ENCODE measurements at regions not wholly inside any gene's neighbourhood (a gene's known extent, or its start where the extent isn't known, plus 50 kb on each side); places are given as distances from the start of the nearest gene placed in this dataset.

DNA sequence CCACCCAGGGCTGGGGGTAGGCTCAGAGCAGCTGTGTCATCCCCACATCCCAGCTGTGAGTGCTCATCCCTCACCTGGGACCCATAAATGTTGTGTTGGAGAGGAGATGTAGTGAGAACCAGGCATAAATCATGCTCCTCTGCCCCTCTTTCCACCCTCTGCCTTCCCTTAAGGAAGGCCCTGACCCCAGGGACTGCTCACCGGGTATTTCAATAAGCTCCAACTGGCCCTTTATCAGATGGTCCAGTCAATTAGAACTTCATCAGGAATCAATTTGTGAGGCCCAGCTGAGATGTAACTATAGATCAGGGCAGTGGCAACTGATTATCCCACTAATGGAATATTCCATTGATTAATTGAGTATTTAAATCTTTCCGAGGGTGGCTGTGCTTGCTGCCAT is 50.8 kb upstream of the NTRK3 start:
- no peak for DNase-seq
- no peak overlapping the region for H3K23ac ChIP-seq (ENCODE audit: insufficient read length, low read depth, low read length)
- H3K9me3 ChIP-seq (ENCODE audit: control insufficient read depth, low read depth, low read length) = no peaks in the 10 kb centered on the region
- no peaks in the 10 kb centered on the region for H3K23me2 ChIP-seq (ENCODE audit: insufficient read length, low read depth, low read length, poor library complexity, severe bottlenecking)
- H4K91ac ChIP-seq (ENCODE audit: insufficient read length, low read depth, low read length) = no peak overlapping the region
- WGBS (ENCODE audit: extremely low coverage, insufficient read length, low lambda C conversion rate) = no CpG with 5 or more reads among the region's 2 CpGs
- no peak overlapping the region for H3K4ac ChIP-seq (ENCODE audit: low read depth, low read length)
- H3K4me2 ChIP-seq (ENCODE audit: insufficient read depth, insufficient read length, low read length) = no peak overlapping the region
- H3K79me2 ChIP-seq (ENCODE audit: insufficient read depth, low read length) = no peaks in the 10 kb centered on the region
- no peaks in the 10 kb centered on the region for H3K4me1 ChIP-seq (ENCODE audit: insufficient read depth, low read length)
- TF ChIP-seq, protein P1, sequence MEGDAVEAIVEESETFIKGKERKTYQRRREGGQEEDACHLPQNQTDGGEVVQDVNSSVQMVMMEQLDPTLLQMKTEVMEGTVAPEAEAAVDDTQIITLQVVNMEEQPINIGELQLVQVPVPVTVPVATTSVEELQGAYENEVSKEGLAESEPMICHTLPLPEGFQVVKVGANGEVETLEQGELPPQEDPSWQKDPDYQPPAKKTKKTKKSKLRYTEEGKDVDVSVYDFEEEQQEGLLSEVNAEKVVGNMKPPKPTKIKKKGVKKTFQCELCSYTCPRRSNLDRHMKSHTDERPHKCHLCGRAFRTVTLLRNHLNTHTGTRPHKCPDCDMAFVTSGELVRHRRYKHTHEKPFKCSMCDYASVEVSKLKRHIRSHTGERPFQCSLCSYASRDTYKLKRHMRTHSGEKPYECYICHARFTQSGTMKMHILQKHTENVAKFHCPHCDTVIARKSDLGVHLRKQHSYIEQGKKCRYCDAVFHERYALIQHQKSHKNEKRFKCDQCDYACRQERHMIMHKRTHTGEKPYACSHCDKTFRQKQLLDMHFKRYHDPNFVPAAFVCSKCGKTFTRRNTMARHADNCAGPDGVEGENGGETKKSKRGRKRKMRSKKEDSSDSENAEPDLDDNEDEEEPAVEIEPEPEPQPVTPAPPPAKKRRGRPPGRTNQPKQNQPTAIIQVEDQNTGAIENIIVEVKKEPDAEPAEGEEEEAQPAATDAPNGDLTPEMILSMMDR (conservative IDR thresholded peaks at IDR 0.05) = no peak
- Mint-ChIP-seq H3K27ac (no peak overlapping the region), H3K4me1 (0 out of 4 replicates have a peak, but pooled peaks cover 0 to 2% of the 10 kb centered on the region in 2 experiments), H3K27me3 (ENCODE audit: low read depth) (peaks cover 19% of the 10 kb centered on the region), H3K9me3 (no peaks in the 10 kb centered on the region), H3K4me3 (no peak overlapping the region), H3K36me3 (ENCODE audit: insufficient read depth in 1 of 3, low read depth in 3 of 3) (no peaks in the 10 kb centered on the region)
- H2BK20ac ChIP-seq (ENCODE audit: low read depth, low read length, poor library complexity, severe bottlenecking) = no peak overlapping the region
- no peak overlapping the region for H3K27ac ChIP-seq (ENCODE audit: insufficient read length, low read depth, low read length)
- no peak overlapping the region for H2BK12ac ChIP-seq (ENCODE audit: insufficient read length, low read depth, low read length)
- no peak overlapping the region for H2BK120ac ChIP-seq (ENCODE audit: low read depth, low read length, poor library complexity, severe bottlenecking)
- no peak overlapping the region for H4K8ac ChIP-seq (replicated peaks; ENCODE audit: insufficient read length, low read depth, low read length)
- H2BK5ac ChIP-seq (ENCODE audit: insufficient read length, low read length) = no peak overlapping the region
- H2BK15ac ChIP-seq (ENCODE audit: low read depth, low read length) = no peak overlapping the region
- H3K27me3 ChIP-seq (ENCODE audit: insufficient read depth, low read length) = no peaks in the 10 kb centered on the region
- no peak overlapping the region for H3K9ac ChIP-seq (ENCODE audit: extremely low read depth, insufficient read length, low read length)
- H2AFZ ChIP-seq (ENCODE audit: low read length) = no peak overlapping the region
- no peak overlapping the region for H3K14ac ChIP-seq (ENCODE audit: insufficient read depth, low read length)
- H4K5ac ChIP-seq (ENCODE audit: insufficient read length, low read depth, low read length) = no peak overlapping the region
- H3T11ph ChIP-seq (ENCODE audit: low read length) = no peak overlapping the region
- H3K56ac ChIP-seq (ENCODE audit: insufficient read length, low read depth, low read length) = no peak overlapping the region
- H4K20me1 ChIP-seq (ENCODE audit: control insufficient read depth, insufficient read depth, insufficient read length) = no peaks in the 10 kb centered on the region
- no peaks in the 10 kb centered on the region for H3K79me1 ChIP-seq (ENCODE audit: insufficient read depth, low read depth, low read length, poor library complexity, severe bottlenecking)
- no peak overlapping the region for H3K18ac ChIP-seq (ENCODE audit: insufficient read length, low read depth, low read length)
- no peak overlapping the region for H2AK5ac ChIP-seq (ENCODE audit: insufficient read length, low read length)

All from H9 (cell line).